NB4 (cell line): ENCODE measurements at regions not wholly inside any gene's neighbourhood (a gene's known extent, or its start where the extent isn't known, plus 50 kb on each side); places are given as distances from the start of the nearest gene placed in this dataset.

Source experiments
- DNase-seq: peaks from one replicate; pipeline ENCODE4 v3.0.0; 2010; ENCODE audit warnings: low read depth
- H3K4me3 ChIP-seq: one replicate; pipeline ENCODE4 v1.5.1; 2011; ENCODE audit warnings: mild to moderate bottlenecking, low read depth, low read length, moderate library complexity
- MYC ChIP-seq: IDR thresholded peaks from 2 replicates; pipeline ENCODE4 v1.6.1; 2011; ENCODE audit warnings: low read depth, low read length
- POLR2A ChIP-seq: IDR thresholded peaks from 2 replicates; pipeline ENCODE4 v1.6.1; 2011; ENCODE audit warnings: mild to moderate bottlenecking; ENCODE audit not compliant: insufficient read length; ENCODE audit errors: extremely low read depth
- TF ChIP-seq, protein P1 (sequence below): IDR thresholded peaks from 2 replicates; pipeline ENCODE4 v1.6.1; 2011; ENCODE audit warnings: low read depth, low read length
- TF ChIP-seq, protein P2 (sequence below): IDR thresholded peaks from one replicate; pipeline ENCODE4 v1.5.1; 2012; ENCODE audit warnings: low read depth, low read length

DNA sequence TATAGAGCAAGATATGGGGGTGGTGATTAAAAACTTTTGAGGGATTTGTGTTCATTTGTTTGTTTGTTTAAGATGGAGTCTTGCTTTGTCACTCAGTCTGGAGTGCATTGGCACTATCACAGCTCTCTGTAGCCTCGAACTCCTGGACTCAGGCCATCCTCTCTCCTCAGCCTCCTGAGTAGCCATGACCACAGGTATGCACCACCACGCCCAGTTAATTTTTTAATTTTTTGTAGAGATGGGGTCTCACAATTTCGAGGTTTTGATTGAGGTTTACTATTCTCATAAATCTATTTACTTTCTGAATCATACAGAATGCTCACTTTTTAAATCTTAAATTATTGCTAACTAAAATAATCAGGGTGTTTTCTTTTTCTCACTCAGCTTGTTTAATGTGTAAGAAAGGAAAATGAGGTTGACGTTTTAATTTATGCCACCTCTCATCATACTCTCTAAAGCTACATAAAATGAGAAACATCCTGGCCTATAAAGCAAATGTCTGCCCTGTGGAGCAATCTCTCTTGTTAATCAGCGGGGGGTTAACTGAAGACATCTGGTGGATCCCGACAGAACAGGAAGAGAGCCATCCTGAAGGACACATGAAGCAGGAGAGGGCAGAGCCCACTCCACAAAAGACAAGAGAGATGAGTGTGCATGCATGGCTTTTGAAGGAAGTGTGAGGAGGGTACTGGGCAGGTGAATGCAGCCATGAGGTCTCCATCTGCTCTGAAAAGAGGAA is 589.1 kb upstream of the SLC8A1 start:
- no peak overlapping the region for H3K4me3 ChIP-seq
- peak; percentile 6 for DNase-seq
- no peak for TF ChIP-seq POLR2A
- TF ChIP-seq, protein P1, sequence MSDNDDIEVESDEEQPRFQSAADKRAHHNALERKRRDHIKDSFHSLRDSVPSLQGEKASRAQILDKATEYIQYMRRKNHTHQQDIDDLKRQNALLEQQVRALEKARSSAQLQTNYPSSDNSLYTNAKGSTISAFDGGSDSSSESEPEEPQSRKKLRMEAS = no peak
- TF ChIP-seq, protein P2, sequence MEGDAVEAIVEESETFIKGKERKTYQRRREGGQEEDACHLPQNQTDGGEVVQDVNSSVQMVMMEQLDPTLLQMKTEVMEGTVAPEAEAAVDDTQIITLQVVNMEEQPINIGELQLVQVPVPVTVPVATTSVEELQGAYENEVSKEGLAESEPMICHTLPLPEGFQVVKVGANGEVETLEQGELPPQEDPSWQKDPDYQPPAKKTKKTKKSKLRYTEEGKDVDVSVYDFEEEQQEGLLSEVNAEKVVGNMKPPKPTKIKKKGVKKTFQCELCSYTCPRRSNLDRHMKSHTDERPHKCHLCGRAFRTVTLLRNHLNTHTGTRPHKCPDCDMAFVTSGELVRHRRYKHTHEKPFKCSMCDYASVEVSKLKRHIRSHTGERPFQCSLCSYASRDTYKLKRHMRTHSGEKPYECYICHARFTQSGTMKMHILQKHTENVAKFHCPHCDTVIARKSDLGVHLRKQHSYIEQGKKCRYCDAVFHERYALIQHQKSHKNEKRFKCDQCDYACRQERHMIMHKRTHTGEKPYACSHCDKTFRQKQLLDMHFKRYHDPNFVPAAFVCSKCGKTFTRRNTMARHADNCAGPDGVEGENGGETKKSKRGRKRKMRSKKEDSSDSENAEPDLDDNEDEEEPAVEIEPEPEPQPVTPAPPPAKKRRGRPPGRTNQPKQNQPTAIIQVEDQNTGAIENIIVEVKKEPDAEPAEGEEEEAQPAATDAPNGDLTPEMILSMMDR = no peak
- TF ChIP-seq MYC = no peak

DNA sequence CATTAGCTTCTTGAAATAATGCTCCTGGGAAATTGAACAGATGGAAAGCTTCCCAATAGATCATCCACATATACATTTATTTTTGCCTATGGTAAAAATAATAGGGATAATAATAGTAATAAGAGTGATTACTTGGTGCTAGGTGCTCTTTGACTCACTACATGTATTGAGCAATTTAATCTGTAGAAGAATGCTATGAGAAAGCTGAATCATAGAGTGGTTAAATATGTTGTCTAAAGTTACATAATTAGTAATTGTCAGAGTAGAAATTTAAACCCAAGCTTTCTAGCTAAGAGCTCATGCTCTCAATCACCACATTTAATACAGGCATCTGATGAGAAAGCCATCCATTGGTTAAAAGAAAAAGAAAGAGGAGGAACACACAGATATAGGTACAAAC is 590.5 kb upstream of the SLC8A1 start:
- DNase-seq = no peak
- no peak for TF ChIP-seq POLR2A
- TF ChIP-seq MYC = no peak
- TF ChIP-seq, protein P2 = no peak
- TF ChIP-seq, protein P1 = no peak

DNA sequence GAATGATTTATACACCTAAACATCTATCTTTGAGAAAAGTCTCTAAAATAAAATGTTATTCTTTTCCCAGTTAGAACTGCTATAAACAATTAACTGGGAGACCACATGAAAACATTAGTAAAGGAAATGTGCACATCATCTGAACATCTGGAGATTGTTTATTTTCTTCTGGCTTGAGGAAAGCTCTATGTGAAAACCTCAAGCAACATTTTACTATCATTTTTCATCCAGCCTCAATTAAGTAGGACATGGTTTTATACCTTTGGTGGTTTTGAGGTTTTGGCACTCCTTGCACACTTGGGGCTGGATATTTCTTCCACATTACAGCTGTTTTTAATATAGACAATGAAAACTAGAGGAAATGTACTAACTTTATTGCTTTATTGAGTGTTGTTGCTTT is 609.5 kb upstream of the SLC8A1 start:
- no peak overlapping the region for H3K4me3 ChIP-seq
- TF ChIP-seq, protein P1 = no peak
- TF ChIP-seq MYC = no peak
- no peak for TF ChIP-seq POLR2A
- TF ChIP-seq, protein P2 = no peak
- no peak for DNase-seq

More for the DNA sequence above, 590.5 kb upstream of the SLC8A1 start:
- no peak overlapping the region for H3K4me3 ChIP-seq

DNA sequence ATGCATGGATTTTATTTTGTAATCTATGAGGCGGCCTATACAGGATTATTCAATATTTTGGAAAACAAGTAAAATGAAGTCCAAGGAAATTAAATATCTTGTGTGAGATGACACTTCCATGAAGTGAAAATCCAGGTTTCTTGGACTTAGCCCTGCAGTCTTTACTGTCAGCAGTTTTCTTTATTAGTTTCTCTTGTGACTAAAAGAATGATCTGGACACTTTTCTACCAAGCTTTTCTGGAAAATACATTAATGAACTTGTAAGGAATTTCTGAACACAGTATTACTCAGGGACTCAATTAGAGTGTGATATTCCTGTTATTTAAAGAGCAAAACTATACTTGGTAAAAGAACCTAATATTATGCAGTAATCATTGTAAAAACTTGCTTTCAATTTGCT is 610.4 kb upstream of the SLC8A1 start:
- TF ChIP-seq MYC = no peak
- TF ChIP-seq, protein P2 = no peak
- H3K4me3 ChIP-seq = no peak overlapping the region
- DNase-seq = no peak

DNA sequence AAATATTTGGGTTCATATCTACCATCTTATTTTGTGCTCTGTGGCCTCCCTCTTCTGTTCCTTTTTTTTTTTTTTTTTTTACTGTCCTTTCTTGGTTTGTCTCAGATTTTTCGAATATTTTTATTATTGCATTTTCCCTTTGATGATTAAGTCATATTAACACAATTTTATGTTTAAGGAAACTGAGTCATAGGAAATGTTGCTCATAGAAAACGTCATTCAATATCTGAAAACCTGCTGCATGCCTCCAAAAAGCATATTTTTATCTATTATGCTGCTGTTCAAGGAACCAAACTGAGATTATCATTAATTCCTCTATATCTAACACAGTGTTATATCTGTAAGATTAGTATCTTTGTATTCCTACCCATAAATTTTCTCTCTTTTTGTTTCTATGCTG is 614.3 kb upstream of the SLC8A1 start:
- no peak for TF ChIP-seq POLR2A
- TF ChIP-seq MYC = no peak
- TF ChIP-seq, protein P2 = no peak
- TF ChIP-seq, protein P1 = no peak
- H3K4me3 ChIP-seq = no peak overlapping the region
- no peak for DNase-seq

DNA sequence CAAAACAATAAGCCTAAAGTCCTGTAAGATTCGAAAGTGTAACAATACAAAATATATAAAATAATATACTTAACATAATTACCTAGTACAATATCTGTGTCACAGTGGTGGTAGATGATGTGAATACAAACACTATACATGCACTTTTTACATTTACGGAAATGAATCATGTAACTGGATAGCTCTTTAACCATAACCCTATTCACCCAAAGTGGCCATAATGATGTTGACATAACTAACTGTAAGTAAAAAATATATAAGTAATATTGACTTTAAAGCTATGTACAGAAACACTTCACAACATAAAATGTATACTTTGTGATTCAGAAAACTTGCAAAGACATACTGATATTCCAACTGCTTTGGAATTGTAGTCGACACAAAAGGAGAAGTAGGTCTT is 616.9 kb upstream of the SLC8A1 start:
- no peak overlapping the region for H3K4me3 ChIP-seq
- TF ChIP-seq, protein P1 = no peak
- no peak for TF ChIP-seq MYC
- TF ChIP-seq POLR2A = no peak
- TF ChIP-seq, protein P2 = no peak
- DNase-seq = no peak
